ENCODE measurements at regions not wholly inside any gene's neighbourhood (a gene's known extent, or its start where the extent isn't known, plus 50 kb on each side); places are given as distances from the start of the nearest gene placed in this dataset.

DNA sequence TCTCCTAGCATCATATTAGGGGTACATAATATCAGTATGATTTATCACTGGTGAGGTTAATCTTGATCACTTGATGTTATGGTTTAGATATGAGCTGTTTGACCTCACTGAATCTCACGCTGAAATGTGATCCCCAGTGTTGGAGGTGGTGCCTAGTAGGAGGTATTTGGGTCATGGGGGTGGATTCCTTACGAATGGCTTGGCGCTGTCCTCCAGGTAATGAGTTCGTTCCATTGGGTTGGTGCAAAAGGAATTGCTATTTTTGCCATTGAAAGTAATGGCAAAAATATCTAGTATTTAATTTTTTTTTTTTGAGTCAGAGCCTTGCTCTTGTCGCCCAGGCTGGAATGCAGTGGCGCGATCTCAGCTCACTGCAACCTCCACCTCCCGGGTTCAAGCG, 326.3 kb downstream of the AASDHPPT start:
- POLR2A ChIA-PET, result no interaction called here
- Histone ChIP-seq H3K4me1 (ENCODE audit: insufficient read depth, low read length) (no peaks in the 10 kb centered on the region), H3K4me2 (ENCODE audit: low read depth, low read length) (no peak overlapping the region), H3K27ac (ENCODE audit: extremely low read length, insufficient read depth, low read length) (no peak overlapping the region), H3K4me3 (replicated peaks in 1 of 3; ENCODE audit: insufficient read depth in 1 of 3, low read depth in 2 of 3, low read length in 3 of 3) (no peak overlapping the region), H4K20me1 (ENCODE audit: insufficient read depth, low read length) (no peaks in the 10 kb centered on the region), H3K27me3 (ENCODE audit: control insufficient read depth in 1 of 2, insufficient read depth in 2 of 2, low read length in 2 of 2) (no peaks in the 10 kb centered on the region), H2AFZ (ENCODE audit: low read length) (no peak overlapping the region), H3K36me3 (replicated peaks in 1 of 2; ENCODE audit: control insufficient read depth in 1 of 2, insufficient read depth in 2 of 2, low read length in 2 of 2) (no peaks in the 10 kb centered on the region), H3K9ac (ENCODE audit: insufficient read depth, low read depth, low read length) (no peak overlapping the region), H3K79me2 (ENCODE audit: insufficient read depth, low read length) (no peaks in the 10 kb centered on the region), H3K9me3 (ENCODE audit: low read length) (peaks cover 6% of the 10 kb centered on the region; the same call in 1 of the 2 replicates)
- DNase-seq (ENCODE audit: low spot score), result no peak
- in situ Hi-C loops (cut with HindIII; ENCODE audit: extremely low pct_ligation_motif_present, low pct_unique_long_range_greater_than_20kb), result no loop called here
- BruUV-seq (replicated peaks), result no TSS peak
- FAIRE-seq, result no peak
- CTCF ChIA-PET (ENCODE audit: low intra/inter-chr PET ratio, low total read pairs), result no interaction called here
- ATAC-seq, result no peak
- WGBS (ENCODE audit: low lambda C conversion rate), result 60% methylated on average over 9 of the region's 9 CpGs
- intact Hi-C loops (cut with micrococcal nuclease; ENCODE audit: unreplicated experiment), result loop anchor here (10.0 kb wide), 1 partner anchor 181 kb away; no protein-coding TSS in a partner anchor
- TF ChIP-seq KMT2A (CRISPR knock-in tag; IDR thresholded peaks at IDR 0.05) (no peak), ZNF768 (CRISPR knock-in tag; IDR thresholded peaks at IDR 0.05) (no peak), ZNF333 (CRISPR knock-in tag; IDR thresholded peaks at IDR 0.05; ENCODE audit: borderline replicate concordance) (no peak), MZF1 (CRISPR knock-in tag; IDR thresholded peaks at IDR 0.05; ENCODE audit: borderline replicate concordance) (no peak), ETV5 (CRISPR knock-in tag; IDR thresholded peaks at IDR 0.05; ENCODE audit: borderline replicate concordance) (no peak), ZNF274 (CRISPR knock-in tag; IDR thresholded peaks at IDR 0.05) (no peak), MTF2 (CRISPR knock-in tag; IDR thresholded peaks at IDR 0.05; ENCODE audit: borderline replicate concordance) (no peak)
- TF ChIP-seq, protein P1, sequence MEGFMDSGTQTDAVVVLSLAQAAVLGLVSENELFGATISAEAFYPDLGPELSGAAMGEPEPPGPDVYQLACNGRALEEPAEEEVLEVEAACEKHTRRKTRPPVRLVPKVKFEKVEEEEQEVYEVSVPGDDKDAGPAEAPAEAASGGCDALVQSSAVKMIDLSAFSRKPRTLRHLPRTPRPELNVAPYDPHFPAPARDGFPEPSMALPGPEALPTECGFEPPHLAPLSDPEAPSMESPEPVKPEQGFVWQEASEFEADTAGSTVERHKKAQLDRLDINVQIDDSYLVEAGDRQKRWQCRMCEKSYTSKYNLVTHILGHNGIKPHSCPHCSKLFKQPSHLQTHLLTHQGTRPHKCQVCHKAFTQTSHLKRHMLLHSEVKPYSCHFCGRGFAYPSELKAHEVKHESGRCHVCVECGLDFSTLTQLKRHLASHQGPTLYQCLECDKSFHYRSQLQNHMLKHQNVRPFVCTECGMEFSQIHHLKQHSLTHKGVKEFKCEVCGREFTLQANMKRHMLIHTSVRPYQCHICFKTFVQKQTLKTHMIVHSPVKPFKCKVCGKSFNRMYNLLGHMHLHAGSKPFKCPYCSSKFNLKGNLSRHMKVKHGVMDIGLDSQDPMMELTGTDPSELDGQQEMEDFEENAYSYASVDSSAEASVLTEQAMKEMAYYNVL (CRISPR knock-in tag; IDR thresholded peaks at IDR 0.05; ENCODE audit: borderline replicate concordance), result no peak
- TF ChIP-seq, protein P2, sequence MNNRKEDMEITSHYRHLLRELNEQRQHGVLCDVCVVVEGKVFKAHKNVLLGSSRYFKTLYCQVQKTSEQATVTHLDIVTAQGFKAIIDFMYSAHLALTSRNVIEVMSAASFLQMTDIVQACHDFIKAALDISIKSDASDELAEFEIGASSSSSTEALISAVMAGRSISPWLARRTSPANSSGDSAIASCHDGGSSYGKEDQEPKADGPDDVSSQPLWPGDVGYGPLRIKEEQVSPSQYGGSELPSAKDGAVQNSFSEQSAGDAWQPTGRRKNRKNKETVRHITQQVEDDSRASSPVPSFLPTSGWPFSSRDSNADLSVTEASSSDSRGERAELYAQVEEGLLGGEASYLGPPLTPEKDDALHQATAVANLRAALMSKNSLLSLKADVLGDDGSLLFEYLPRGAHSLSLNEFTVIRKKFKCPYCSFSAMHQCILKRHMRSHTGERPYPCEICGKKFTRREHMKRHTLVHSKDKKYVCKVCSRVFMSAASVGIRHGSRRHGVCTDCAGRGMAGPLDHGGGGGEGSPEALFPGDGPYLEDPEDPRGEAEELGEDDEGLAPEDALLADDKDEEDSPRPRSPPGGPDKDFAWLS (CRISPR knock-in tag; IDR thresholded peaks at IDR 0.05; ENCODE audit: borderline replicate concordance), result no peak
- TF ChIP-seq, protein P3, sequence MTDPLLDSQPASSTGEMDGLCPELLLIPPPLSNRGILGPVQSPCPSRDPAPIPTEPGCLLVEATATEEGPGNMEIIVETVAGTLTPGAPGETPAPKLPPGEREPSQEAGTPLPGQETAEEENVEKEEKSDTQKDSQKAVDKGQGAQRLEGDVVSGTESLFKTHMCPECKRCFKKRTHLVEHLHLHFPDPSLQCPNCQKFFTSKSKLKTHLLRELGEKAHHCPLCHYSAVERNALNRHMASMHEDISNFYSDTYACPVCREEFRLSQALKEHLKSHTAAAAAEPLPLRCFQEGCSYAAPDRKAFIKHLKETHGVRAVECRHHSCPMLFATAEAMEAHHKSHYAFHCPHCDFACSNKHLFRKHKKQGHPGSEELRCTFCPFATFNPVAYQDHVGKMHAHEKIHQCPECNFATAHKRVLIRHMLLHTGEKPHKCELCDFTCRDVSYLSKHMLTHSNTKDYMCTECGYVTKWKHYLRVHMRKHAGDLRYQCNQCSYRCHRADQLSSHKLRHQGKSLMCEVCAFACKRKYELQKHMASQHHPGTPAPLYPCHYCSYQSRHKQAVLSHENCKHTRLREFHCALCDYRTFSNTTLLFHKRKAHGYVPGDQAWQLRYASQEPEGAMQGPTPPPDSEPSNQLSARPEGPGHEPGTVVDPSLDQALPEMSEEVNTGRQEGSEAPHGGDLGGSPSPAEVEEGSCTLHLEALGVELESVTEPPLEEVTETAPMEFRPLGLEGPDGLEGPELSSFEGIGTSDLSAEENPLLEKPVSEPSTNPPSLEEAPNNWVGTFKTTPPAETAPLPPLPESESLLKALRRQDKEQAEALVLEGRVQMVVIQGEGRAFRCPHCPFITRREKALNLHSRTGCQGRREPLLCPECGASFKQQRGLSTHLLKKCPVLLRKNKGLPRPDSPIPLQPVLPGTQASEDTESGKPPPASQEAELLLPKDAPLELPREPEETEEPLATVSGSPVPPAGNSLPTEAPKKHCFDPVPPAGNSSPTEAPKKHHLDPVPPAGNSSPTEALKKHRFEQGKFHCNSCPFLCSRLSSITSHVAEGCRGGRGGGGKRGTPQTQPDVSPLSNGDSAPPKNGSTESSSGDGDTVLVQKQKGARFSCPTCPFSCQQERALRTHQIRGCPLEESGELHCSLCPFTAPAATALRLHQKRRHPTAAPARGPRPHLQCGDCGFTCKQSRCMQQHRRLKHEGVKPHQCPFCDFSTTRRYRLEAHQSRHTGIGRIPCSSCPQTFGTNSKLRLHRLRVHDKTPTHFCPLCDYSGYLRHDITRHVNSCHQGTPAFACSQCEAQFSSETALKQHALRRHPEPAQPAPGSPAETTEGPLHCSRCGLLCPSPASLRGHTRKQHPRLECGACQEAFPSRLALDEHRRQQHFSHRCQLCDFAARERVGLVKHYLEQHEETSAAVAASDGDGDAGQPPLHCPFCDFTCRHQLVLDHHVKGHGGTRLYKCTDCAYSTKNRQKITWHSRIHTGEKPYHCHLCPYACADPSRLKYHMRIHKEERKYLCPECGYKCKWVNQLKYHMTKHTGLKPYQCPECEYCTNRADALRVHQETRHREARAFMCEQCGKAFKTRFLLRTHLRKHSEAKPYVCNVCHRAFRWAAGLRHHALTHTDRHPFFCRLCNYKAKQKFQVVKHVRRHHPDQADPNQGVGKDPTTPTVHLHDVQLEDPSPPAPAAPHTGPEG (CRISPR knock-in tag; IDR thresholded peaks at IDR 0.05), result no peak
- TF ChIP-seq, protein P4, sequence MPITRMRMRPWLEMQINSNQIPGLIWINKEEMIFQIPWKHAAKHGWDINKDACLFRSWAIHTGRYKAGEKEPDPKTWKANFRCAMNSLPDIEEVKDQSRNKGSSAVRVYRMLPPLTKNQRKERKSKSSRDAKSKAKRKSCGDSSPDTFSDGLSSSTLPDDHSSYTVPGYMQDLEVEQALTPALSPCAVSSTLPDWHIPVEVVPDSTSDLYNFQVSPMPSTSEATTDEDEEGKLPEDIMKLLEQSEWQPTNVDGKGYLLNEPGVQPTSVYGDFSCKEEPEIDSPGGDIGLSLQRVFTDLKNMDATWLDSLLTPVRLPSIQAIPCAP (CRISPR knock-in tag; IDR thresholded peaks at IDR 0.05; ENCODE audit: low read depth), result no peak
- TF ChIP-seq, protein P5, sequence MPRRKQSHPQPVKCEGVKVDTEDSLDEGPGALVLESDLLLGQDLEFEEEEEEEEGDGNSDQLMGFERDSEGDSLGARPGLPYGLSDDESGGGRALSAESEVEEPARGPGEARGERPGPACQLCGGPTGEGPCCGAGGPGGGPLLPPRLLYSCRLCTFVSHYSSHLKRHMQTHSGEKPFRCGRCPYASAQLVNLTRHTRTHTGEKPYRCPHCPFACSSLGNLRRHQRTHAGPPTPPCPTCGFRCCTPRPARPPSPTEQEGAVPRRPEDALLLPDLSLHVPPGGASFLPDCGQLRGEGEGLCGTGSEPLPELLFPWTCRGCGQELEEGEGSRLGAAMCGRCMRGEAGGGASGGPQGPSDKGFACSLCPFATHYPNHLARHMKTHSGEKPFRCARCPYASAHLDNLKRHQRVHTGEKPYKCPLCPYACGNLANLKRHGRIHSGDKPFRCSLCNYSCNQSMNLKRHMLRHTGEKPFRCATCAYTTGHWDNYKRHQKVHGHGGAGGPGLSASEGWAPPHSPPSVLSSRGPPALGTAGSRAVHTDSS (CRISPR knock-in tag; conservative IDR thresholded peaks at IDR 0.05), result no peak
